GM12892 (cell line): ENCODE measurements at regions not wholly inside any gene's neighbourhood (a gene's known extent, or its start where the extent isn't known, plus 50 kb on each side); places are given as distances from the start of the nearest gene placed in this dataset.

Source experiments
- POLR2A ChIP-seq: IDR thresholded peaks from 2 replicates; pipeline ENCODE4 v1.6.1; 2011; ENCODE audit warnings: low read depth, low read length, control low read depth
- POLR2AphosphoS5 ChIP-seq: IDR thresholded peaks from 2 replicates; pipeline ENCODE4 v1.6.1; 2011; ENCODE audit warnings: low read depth, low read length, control low read depth
- TAF1 ChIP-seq: IDR thresholded peaks from 2 replicates; pipeline ENCODE4 v1.6.1; 2011; ENCODE audit warnings: low read depth, mild to moderate bottlenecking, control low read depth, low read length, borderline replicate concordance

DNA sequence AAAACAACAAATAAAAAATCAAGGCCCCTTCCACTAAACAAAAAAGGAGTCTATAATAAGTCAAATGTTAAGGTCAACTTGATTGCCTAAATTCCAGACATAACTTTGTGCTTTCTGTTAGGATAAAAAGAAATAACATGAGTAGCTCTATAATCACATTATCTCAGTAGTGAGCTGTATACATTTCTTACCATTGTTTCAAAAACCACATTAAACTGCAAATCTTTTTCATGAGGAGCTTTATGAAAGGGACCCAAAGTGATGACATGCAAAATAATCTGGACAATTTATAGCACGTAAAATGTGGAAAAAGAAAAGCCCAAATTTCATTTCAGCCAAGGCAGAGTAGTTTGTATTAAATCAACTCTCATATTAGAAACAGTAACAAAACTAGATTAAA is 269.2 kb downstream of the KLF12 start:
- TF ChIP-seq POLR2A (no peak), POLR2AphosphoS5 (no peak), TAF1 (no peak)
